ENCODE measurements at regions not wholly inside any gene's neighbourhood (a gene's known extent, or its start where the extent isn't known, plus 50 kb on each side); places are given as distances from the start of the nearest gene placed in this dataset.

DNA sequence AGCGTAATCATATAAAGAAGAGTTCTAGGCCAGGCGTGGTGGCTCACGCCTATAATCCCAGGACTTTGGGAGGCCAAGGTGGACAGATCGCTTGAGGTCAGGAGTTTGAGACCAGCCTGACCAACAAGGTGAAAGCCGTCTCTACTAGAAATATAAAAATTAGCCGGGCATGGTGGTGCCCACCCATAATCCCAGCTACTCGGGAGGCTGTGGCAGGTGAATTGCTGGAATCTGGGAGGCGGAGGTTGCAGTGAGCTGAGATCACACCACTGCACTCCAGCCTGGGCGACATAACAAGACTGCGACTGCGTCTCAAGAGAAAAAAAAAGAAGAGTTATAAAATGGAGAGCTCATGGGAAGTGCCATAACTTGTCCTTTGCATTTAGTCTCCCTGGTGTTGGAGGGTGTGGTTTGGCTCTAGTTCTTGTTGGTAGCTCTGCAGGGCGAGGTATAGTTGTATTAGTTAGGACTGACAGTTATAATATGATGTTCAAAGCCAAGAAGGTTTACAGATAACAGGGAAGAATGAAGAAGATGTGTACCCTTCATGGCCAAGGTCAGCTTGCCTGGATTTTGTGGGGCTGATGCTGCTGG lies 54.8 kb downstream of the UTRN start:
- TF ChIP-seq ASH2L (IDR thresholded peaks at IDR 0.05; ENCODE audit: insufficient read length, low read depth, low read length) (no peak), FOXO1 (CRISPR knock-in tag; IDR thresholded peaks at IDR 0.05) (no peak), PHF5A (CRISPR knock-in tag; IDR thresholded peaks at IDR 0.05; ENCODE audit: low read depth, unreplicated experiment) (no peak), CREM (IDR thresholded peaks at IDR 0.05) (no peak), CREM (CRISPR knock-in tag; IDR thresholded peaks at IDR 0.05) (no peak), PREB (CRISPR knock-in tag; IDR thresholded peaks at IDR 0.05) (no peak), ZSCAN29 (CRISPR knock-in tag; conservative IDR thresholded peaks at IDR 0.05) (no peak), ARNT2 (CRISPR knock-in tag; IDR thresholded peaks at IDR 0.05; ENCODE audit: low read depth) (no peak)
- TF ChIP-seq, protein P1, sequence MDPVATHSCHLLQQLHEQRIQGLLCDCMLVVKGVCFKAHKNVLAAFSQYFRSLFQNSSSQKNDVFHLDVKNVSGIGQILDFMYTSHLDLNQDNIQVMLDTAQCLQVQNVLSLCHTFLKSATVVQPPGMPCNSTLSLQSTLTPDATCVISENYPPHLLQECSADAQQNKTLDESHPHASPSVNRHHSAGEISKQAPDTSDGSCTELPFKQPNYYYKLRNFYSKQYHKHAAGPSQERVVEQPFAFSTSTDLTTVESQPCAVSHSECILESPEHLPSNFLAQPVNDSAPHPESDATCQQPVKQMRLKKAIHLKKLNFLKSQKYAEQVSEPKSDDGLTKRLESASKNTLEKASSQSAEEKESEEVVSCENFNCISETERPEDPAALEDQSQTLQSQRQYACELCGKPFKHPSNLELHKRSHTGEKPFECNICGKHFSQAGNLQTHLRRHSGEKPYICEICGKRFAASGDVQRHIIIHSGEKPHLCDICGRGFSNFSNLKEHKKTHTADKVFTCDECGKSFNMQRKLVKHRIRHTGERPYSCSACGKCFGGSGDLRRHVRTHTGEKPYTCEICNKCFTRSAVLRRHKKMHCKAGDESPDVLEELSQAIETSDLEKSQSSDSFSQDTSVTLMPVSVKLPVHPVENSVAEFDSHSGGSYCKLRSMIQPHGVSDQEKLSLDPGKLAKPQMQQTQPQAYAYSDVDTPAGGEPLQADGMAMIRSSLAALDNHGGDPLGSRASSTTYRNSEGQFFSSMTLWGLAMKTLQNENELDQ (CRISPR knock-in tag; IDR thresholded peaks at IDR 0.05; ENCODE audit: borderline replicate concordance): no peak
- TF ChIP-seq, protein P2, sequence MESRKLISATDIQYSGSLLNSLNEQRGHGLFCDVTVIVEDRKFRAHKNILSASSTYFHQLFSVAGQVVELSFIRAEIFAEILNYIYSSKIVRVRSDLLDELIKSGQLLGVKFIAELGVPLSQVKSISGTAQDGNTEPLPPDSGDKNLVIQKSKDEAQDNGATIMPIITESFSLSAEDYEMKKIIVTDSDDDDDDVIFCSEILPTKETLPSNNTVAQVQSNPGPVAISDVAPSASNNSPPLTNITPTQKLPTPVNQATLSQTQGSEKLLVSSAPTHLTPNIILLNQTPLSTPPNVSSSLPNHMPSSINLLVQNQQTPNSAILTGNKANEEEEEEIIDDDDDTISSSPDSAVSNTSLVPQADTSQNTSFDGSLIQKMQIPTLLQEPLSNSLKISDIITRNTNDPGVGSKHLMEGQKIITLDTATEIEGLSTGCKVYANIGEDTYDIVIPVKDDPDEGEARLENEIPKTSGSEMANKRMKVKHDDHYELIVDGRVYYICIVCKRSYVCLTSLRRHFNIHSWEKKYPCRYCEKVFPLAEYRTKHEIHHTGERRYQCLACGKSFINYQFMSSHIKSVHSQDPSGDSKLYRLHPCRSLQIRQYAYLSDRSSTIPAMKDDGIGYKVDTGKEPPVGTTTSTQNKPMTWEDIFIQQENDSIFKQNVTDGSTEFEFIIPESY (CRISPR knock-in tag; IDR thresholded peaks at IDR 0.05): no peak
- TF ChIP-seq, protein P3, sequence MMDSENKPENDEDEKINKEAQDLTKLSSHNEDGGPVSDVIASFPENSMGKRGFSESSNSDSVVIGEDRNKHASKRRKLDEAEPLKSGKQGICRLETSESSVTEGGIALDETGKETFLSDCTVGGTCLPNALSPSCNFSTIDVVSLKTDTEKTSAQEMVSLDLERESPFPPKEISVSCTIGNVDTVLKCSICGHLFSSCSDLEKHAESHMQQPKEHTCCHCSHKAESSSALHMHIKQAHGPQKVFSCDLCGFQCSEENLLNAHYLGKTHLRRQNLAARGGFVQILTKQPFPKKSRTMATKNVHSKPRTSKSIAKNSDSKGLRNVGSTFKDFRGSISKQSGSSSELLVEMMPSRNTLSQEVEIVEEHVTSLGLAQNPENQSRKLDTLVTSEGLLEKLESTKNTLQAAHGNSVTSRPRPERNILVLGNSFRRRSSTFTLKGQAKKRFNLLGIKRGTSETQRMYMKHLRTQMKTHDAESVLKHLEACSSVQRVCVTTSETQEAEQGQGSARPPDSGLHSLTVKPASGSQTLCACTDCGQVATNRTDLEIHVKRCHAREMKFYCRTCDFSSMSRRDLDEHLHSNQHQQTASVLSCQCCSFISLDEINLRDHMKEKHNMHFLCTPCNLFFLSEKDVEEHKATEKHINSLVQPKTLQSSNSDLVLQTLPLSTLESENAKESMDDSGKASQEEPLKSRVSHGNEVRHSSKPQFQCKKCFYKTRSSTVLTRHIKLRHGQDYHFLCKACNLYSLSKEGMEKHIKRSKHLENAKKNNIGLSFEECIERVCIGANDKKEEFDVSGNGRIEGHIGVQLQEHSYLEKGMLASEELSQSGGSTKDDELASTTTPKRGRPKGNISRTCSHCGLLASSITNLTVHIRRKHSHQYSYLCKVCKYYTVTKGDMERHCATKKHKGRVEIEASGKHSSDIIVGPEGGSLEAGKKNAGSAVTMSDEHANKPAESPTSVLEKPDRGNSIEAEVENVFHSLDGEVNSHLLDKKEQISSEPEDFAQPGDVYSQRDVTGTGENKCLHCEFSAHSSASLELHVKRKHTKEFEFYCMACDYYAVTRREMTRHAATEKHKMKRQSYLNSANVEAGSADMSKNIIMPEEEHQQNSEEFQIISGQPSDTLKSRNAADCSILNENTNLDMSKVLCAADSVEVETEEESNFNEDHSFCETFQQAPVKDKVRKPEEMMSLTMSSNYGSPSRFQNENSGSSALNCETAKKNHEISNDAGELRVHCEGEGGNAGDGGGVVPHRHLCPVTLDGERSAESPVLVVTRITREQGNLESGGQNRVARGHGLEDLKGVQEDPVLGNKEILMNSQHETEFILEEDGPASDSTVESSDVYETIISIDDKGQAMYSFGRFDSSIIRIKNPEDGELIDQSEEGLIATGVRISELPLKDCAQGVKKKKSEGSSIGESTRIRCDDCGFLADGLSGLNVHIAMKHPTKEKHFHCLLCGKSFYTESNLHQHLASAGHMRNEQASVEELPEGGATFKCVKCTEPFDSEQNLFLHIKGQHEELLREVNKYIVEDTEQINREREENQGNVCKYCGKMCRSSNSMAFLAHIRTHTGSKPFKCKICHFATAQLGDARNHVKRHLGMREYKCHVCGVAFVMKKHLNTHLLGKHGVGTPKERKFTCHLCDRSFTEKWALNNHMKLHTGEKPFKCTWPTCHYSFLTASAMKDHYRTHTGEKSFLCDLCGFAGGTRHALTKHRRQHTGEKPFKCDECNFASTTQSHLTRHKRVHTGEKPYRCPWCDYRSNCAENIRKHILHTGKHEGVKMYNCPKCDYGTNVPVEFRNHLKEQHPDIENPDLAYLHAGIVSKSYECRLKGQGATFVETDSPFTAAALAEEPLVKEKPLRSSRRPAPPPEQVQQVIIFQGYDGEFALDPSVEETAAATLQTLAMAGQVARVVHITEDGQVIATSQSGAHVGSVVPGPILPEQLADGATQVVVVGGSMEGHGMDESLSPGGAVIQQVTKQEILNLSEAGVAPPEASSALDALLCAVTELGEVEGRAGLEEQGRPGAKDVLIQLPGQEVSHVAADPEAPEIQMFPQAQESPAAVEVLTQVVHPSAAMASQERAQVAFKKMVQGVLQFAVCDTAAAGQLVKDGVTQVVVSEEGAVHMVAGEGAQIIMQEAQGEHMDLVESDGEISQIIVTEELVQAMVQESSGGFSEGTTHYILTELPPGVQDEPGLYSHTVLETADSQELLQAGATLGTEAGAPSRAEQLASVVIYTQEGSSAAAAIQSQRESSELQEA (CRISPR knock-in tag; IDR thresholded peaks at IDR 0.05; ENCODE audit: not compliant biosample characterization): no peak
- TF ChIP-seq, protein P4, sequence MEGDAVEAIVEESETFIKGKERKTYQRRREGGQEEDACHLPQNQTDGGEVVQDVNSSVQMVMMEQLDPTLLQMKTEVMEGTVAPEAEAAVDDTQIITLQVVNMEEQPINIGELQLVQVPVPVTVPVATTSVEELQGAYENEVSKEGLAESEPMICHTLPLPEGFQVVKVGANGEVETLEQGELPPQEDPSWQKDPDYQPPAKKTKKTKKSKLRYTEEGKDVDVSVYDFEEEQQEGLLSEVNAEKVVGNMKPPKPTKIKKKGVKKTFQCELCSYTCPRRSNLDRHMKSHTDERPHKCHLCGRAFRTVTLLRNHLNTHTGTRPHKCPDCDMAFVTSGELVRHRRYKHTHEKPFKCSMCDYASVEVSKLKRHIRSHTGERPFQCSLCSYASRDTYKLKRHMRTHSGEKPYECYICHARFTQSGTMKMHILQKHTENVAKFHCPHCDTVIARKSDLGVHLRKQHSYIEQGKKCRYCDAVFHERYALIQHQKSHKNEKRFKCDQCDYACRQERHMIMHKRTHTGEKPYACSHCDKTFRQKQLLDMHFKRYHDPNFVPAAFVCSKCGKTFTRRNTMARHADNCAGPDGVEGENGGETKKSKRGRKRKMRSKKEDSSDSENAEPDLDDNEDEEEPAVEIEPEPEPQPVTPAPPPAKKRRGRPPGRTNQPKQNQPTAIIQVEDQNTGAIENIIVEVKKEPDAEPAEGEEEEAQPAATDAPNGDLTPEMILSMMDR (CRISPR knock-in tag; IDR thresholded peaks at IDR 0.05): no peak

Measured in HepG2 (cell line).